Stimulated activated CD8-positive, alpha-beta memory T cell treated with anti-CD3 and anti-CD28 coated beads, Interleukin-12 subunit alpha, Interleukin-12 subunit beta, amount 100 ng/mL, for 1 hour (primary cell): ENCODE measurements at regions not wholly inside any gene's neighbourhood (a gene's known extent, or its start where the extent isn't known, plus 50 kb on each side); places are given as distances from the start of the nearest gene placed in this dataset.
"Not testable (repeated sequence)": the region's sequence is repeated elsewhere in the genome, so short reads cannot be mapped to it uniquely, and the experiment has no call there.

Experiments used
- DNase-seq: peaks from one replicate; pipeline ENCODE4 v3.0.0-alpha.2; 2020; ENCODE audit warnings: low read depth

DNA sequence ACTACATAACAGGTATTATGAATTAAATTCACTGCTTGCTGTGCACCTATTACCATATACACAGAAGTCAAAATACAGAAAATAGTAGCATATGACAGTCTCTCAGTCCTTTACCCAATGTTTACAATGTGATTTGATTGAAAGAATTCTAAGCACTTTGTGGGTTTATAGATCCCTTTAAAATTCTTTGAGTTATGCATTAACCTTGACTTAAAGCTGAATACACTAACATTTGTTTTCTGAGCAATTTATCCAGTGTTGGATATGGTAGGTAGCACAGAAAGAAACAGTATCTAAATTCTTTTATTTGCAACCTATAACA is 230.8 kb upstream of the DDI1 start:
- no peak for DNase-seq

DNA sequence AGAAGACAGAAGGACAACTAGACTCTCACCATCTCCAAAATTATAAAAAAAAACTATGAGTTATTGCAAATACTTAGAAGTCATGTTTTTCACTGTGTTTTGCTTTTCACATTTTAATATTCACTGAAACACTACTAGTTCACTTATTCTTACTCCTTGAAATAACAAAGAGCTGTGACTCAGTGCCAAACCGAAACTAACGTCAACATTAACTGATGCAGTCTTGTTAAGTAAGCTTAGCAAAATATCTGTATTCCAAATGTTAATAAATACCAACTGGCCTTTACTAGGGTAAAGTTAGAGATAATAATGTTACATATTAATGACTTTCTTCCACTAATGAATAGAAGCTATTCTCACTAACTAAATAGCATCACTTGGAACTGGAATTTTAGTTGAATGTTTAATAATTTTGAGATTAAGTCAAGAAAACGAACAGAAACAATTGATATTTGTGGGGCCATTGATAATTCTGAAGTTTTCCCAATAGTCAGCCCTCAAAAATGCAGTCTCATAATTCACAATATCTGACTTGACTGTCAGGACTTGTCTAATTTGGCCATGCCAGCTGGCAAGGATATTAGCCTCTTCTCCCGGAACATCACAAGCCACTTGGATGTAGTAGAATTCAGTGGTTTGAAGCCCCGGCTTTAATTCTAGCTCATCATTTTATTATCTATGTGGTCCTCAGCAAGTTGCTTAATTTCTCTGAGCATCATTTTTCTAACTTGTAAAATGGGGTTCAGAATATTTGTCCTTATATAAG is 230.1 kb upstream of the DDI1 start:
- DNase-seq = no peak

GRCh38 chr11:103807806-103808205 is 228.6 kb upstream of the DDI1 start:
- DNase-seq = no peak

DNA sequence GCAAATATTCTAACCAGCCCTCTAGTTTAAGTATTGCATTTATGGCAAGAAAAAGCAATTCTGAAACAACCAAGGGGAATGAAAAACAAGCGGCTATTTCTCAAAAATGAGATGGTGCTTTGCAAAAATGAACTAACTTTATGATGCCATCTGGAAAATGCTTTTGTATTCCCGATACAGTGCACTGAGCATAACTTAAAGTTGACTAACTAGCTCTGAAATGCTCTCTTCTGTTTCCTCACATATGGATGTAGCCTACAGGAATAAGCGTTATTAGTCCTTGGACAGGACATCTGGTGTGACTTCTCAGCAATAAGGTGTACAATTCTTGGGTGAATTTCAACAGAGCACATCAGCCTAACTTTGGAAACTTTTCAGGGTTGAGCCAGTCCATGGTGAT is 228.2 kb upstream of the DDI1 start:
- no peak for DNase-seq

DNA sequence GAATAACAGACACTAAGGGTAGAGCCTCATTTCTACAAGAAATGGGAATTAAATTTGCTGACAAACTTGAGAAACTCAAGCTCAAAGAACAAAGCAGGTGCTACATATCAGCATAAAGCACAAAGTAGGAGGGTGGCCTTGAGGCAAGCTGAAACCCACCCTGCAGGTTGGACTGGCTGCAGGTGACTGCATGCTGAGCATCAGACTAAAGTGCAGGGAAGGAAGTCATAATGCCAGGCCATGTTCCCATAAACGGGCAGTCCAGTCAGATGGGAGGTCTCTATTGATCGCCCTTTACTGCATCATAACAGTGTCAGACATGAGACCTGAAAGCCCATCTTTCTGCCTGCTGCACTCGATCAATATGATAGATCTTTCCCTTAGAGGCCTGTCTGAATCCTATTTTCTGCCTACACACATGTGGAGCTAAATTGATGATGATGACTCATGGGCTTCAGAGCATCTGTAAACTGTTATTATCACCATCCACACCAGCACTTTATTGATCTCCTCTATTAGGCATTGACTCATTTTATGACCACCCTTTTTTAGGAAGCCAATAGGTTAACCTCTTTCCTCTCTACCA is 224.5 kb upstream of the DDI1 start:
- DNase-seq = no peak

GRCh38 chr11:103812680-103813079 is 223.8 kb upstream of the DDI1 start:
- DNase-seq = no peak

- DNase-seq = not testable (repeated sequence)
Measured at GRCh38 chr11:103820345-103820744, 216.1 kb upstream of the DDI1 start.

DNA sequence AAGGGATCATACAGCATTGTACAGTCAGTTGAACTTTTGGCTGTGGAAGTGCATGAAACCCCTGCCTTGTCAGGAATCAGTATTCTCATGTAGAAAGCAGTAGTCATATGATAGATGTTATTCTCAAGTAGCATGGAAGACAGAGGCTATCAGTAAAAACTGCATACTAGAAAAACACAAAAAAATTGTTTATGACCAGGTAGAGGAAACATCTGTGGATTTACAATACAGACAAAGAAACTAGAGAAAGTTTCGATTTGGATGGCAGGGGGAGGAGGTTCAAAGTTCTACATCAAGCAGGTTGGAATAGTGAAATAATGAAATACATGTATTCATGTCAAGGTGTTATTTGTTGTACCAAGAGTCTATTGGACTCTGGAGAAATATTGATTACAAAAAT is 212.3 kb upstream of the DDI1 start:
- DNase-seq = no peak

DNA sequence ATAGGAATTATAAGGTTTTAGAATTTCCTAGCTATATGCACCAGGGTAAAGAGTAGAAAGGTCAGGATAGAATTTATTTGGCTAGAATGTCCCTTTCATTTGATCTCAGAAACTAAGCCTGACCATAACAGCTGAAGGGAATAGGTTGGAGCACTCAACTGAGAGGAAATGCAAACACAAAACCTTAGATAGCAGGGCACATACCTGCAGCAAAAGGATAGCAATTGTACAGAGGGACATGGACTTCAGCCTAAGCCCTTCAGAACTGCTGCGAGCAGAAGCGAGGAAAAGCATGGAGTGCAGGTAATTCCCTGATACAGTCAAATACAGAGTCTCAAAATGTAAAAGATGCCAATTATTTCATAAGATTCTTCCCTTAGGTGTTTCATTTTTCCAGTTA is 211.0 kb upstream of the DDI1 start:
- DNase-seq = no peak

DNA sequence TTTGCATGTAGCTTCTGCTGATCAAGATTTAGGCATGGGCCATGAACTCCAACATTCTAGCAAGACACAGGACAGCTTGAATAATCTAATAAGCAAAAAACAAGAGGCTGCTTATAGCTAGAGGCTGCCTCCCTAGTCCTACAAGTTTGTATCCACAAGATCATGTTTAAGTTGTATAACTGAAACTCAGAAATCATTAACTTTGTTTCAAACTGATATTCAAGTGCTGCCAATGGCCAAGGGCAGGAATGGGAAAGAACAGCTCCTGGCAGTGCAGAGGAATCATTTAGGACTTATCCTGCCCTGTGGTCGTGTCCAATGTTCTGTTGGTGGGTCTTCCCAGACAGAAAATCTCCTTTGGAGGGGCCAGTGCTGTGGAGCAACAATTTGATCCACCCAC is 209.6 kb upstream of the DDI1 start:
- DNase-seq = no peak

DNA sequence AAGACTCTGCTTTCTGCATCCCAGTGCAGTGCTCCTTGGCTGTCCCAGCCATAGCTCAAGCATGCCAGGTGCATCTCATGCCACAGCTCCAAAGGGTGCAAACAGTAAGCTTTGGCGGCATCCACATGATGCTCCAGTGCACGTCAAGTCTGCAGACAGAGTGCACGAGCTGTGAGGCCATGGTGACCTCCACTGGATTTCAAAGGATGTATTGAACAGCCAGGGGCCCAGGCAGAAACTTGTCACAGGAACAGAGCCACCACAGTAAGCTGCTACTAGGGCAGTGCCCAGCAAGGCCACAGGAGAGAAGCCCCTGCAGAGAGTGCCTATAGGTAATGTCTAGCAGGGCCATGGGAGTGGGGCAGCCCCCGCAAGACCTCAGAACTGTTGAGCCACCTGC is 206.8 kb upstream of the DDI1 start:
- no peak for DNase-seq

GRCh38 chr11:103830205-103830604 is 206.2 kb upstream of the DDI1 start:
- no peak for DNase-seq

- DNase-seq = no peak
Measured at GRCh38 chr11:103832762-103833161, 203.7 kb upstream of the DDI1 start.

DNA sequence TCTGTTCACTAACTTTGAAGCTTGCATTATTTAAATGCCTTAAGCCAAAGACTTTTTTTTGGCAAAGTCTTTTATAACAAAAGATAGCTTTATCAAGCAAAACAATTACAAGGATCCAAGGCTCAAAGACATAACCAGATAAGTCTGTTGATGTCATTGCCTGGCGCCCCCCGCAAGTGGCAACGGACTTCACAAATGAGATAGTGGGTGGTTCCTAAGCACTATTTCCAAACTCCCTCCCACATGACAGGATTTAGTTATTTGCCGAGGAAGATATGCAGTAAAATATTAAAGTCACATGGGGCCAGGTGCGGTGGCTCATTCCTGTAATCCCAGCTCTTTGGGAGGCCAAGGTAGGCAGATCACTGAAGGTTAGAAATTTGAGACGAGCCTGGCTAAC is 194.2 kb upstream of the DDI1 start:
- DNase-seq = no peak

GRCh38 chr11:103842795-103843194 is 193.6 kb upstream of the DDI1 start:
- no peak for DNase-seq

DNA sequence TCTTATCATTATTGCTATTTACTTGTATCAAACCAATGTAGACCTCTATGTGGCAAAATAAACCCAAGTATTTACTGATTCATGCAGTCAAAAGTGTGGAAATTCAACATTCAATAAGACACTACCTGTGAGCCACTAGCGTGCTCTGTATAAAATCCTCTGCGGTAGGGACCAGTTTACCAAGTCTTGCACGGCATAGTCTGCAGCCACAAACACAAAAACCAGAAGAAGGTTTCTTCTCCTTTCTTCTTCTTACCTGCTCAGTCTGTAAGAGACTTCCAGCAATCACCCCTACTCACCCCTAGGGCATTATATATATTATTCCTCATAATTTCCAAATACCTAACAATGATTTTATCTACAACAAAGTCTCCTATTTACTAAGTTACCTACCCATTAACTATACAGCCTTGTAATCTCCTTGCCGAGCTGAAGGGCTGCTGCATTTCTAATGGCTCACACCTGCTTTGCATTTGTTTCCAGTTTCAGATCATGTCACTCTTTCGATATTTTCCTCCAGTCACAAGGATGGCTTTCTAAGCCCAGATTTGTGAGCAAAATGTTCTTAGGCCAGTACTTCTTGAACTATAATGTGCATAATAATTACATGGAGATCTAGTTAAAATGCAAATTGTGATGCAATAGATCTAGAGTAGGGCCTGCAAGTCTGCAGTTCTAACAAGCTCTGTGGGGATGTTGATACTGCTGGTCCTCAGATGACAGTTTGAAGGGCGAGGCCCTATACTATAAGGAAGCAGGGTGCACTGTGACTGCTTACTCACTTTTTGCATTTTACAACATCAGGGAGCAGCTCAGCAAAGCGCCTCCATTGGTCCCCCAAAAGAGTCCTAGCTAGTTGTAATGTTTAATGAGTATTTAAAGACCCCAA is 191.9 kb upstream of the DDI1 start:
- DNase-seq = no peak

- DNase-seq = no peak
Measured at GRCh38 chr11:103845331-103845730, 191.1 kb upstream of the DDI1 start.

- no peak for DNase-seq
Measured at GRCh38 chr11:103848686-103849085, 187.8 kb upstream of the DDI1 start.

GRCh38 chr11:103849366-103849765 is 187.1 kb upstream of the DDI1 start:
- no peak for DNase-seq

DNA sequence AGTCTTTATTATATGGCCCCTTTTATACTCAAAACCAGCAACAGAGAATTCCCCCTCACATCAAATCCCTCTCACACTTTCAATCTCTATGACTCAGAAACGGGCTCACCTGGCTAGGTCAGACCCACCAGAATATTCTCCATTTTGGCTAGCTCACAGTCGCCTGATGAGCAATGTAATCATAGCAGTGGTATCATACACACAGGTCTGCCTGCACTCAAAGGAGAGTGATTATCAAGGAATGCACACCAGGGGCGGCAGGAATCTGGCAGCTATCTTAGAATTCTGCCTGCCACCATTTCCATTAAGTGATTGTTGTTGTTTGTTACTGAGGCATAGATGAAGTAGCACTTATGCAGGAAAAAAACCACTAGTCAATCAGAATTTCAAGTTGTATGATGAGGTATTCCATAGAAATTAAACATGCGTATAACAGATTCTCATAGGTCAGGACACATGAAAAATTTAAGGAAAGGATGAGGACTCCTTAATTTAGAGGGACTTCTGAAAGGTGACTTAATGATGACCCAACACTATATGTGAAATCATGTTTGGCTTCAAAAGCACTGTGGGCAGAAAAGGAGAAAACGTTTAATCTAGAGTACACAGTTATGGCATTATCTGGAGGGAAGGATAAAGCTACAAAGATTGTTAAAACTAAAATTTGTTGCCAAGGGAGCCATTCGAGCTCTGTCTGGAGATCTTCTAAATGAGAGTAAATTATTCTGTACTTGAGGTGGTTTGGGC is 185.8 kb upstream of the DDI1 start:
- no peak for DNase-seq

- no peak for DNase-seq
Measured at GRCh38 chr11:103851166-103851651, 185.2 kb upstream of the DDI1 start.
